Endothelial cell of hepatic sinusoid (primary cell): ENCODE measurements at regions not wholly inside any gene's neighbourhood (a gene's known extent, or its start where the extent isn't known, plus 50 kb on each side); places are given as distances from the start of the nearest gene placed in this dataset.
"Not testable (repeated sequence)": the region's sequence is repeated elsewhere in the genome, so short reads cannot be mapped to it uniquely, and the experiment has no call there.

Experiments
- in situ Hi-C: cut with HindIII; loops from 2 replicates; pipeline ENCODE4 v1.10.0; 2017; ENCODE audit warnings: low sequenced_read_pairs

DNA sequence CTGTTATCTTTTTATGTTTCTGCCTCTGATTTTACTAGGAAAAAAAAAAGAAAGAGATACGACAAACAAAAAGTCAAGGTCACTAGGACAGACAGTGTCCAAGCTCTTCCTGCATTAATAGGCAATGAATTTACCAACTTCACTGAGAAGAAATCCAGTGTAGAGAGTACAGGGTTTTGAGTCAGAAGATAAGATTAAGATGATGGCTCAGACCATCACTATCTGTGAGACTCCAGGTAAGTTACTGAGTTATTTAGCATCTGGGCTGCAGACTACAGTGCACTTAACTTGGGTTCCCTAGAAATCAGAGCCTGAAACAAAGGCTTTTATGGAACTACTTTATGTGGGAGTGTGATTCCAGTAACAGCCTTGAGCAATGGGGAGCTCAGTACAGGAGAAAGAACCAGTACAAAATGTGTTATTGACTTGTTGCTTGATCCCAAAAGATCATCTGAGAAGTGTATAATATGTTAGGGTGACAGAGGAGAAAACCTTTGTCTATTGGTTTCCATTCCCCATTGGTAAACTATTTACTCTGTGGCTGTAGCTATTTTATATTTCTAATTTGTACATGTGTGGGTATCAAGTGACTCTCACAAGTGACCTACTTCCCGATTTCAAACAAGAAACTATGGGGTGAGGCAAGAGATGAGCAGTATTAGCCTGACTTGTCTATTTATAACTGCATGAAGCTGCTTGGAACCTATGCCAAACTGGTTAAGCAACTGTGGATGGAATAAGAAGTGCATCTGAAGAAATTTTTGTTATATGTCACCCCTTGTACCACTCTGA lies 395.8 kb downstream of the RAB38 start:
- in situ Hi-C loops, result no loop called here

DNA sequence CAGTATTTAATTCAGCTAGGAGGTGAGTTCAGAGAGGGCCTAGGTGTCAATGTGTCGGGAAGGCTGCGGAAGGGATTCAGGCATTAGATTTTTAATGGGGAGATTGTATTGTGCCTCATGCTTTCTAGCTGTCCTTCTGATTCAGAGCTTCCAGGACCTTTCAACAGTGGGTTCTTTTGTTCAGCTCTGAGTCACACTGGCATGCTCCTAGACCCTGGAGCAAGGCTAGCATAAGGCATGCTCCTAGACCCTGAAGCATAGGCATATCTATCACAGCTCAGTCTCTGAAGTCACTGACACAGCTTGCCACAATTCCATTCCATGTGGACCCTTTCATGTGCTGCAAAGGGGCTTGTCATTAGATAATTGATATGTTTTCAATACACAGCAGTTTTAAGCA lies 396.9 kb downstream of the RAB38 start:
- in situ Hi-C loops, result no loop called here

DNA sequence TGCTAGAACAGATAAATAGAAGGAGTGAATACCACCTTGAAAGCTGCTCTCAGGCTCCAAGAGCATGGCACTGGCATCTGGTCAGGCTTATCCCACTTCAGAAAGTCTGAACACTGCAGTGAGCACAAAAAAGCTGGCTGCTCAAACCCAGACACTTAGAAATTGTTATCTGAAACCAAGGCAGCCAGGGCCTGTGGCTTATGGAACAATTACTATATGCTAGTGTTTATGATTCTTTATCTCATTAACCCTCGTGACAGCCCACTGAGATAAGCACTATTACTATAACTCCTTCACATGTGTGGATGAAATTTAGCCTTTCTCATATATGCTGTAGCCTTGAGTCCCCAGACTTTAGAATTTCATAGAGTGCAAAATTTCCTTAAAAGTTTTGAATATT lies 400.2 kb downstream of the RAB38 start:
- in situ Hi-C loops, result no loop called here

- in situ Hi-C loops, result no loop called here
Measured at GRCh38 chr11:87769661-87770060, 405.6 kb downstream of the RAB38 start.

DNA sequence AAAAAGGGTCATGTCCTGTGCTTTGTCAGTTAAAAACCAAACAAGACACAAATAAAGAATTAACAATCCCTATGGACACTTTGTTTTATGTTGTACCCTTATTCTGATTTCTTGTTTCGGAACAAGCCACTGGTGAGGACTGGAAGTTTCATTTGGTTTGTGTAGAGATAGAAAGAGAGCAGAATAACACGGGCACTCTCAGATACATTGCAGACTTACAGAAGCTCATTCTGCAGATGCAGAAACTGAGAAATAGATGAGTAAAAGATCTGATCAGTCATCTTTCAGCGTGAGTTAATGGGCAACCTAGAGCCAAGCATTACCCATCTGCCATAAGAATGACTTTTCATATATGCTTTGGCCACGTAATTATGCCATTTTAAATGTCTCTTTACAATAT lies 407.6 kb downstream of the RAB38 start:
- in situ Hi-C loops, result no loop called here

GRCh38 chr11:87764075-87764474 lies 411.2 kb downstream of the RAB38 start:
- in situ Hi-C loops, result not testable (repeated sequence)

GRCh38 chr11:87754685-87755084 lies 420.6 kb downstream of the RAB38 start:
- in situ Hi-C loops, result no loop called here

DNA sequence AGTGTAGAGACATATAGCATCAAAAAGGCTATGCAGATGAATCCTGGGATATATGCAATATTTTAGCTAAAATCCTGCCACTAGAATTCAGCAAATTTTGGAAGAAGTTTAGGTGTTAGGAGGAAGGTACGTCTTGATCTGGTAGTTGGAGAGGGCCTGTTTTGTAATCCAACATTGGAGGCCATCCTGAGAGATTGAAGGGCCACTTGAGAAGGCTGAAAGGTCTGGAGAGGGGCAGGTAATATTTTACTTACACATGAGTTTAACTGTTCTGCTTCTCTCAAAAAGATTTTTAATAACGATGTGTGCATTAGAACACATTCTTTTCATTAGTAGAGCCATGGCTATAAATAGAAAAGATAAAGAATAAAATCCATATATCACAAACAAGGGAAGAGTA lies 422.1 kb downstream of the RAB38 start:
- in situ Hi-C loops, result no loop called here

DNA sequence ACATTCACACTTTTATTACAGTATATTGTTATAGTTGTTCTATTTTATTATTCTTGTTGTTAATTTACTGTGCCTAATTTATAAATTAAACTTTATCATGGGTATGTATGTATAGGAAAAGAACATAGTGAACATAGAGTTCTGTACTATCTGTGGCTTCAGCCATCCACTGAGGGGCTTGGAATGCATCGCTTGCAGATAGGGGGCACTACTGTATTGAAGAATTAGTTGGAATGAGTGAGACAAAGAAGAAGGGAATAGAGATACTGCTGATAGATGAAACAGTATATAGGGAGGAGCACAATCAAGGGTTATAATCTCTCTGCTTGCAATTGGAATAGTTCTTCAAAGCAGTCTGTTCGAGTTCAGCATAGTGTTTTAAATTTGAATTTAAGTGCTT lies 432.2 kb downstream of the RAB38 start:
- in situ Hi-C loops, result no loop called here

DNA sequence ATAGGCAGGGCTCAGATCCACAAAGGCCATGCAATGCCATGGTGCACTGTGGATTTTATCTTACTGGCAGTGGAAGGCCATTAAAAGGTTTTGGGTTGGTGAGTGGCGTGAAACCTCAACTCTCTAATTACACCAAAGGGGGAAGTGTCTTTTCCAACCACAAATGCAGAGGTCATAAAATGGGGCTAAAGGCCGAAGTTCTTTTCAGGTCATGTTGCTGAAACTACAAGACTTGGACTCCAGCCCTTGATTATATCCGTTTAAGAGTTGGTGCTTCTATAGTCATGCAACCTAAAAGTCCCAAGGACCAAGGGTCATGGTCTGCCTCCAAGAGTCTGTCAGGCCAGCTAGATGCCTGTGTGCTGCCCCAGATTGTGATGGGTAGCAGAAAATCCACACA lies 434.3 kb downstream of the RAB38 start:
- in situ Hi-C loops, result no loop called here

DNA sequence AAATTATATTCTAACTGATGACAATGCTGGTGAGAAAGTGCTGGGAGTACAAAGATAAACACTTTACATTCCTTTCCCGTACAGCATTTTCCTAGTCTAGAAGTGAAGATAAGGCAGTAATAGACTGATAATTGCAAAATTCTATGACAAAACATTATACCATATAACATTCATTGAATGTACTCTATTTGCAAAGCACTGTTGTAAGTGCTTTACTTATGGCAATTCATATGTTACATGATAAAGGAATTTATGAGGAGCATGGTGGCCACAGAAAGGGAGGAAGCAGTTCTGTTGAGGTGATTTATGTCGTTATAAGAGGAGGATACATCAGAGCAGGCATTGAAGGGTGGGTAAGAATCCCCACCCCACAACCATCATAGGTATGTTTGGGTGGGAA lies 434.8 kb downstream of the RAB38 start:
- in situ Hi-C loops, result no loop called here

- in situ Hi-C loops, result no loop called here
Measured at GRCh38 chr11:87739766-87740165, 435.5 kb downstream of the RAB38 start.

DNA sequence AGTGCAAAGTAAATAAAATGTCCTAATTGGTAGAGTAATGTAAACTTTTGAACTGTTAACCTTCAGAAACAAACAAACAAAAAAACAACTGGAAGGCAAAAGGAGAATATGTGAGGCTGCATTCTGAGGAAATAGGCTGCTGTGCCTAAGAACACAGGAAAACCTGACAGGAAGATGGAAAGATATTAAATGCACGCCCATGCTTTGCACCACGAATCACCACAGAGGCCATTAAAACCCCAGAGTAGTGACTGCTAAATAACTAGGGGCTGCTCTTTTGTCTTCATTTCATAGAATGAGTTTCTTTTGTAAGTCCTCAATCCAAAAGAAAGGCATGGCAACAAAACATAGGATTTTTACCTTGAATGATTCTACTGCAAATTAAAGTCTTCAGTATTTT lies 436.0 kb downstream of the RAB38 start:
- in situ Hi-C loops, result no loop called here

- in situ Hi-C loops, result no loop called here
Measured at GRCh38 chr11:87736928-87737327, 438.3 kb downstream of the RAB38 start.

- in situ Hi-C loops, result no loop called here
Measured at GRCh38 chr11:87726506-87726905, 448.7 kb downstream of the RAB38 start.

DNA sequence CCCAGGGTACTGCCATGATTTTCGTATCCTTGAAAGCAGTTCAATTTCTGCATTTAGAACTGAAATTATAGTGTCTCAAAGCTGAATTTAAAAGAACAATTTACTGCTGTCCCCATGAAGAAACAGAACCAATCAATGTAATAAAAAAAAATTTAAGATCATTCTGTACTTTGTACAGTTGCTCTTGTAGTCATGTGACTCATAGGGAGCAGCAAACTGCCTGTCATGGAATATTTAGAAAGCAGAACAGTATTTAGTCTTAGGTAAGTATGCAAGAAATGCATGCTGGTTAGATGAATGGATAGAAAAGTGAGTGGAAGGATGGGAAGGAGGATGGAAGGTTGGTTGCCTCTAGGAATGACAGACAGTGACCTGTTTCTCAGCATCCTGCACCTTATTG lies 450.9 kb downstream of the RAB38 start:
- in situ Hi-C loops, result loop anchor here (5.0 kb wide), 1 partner anchor 57 kb away; no protein-coding TSS in a partner anchor

DNA sequence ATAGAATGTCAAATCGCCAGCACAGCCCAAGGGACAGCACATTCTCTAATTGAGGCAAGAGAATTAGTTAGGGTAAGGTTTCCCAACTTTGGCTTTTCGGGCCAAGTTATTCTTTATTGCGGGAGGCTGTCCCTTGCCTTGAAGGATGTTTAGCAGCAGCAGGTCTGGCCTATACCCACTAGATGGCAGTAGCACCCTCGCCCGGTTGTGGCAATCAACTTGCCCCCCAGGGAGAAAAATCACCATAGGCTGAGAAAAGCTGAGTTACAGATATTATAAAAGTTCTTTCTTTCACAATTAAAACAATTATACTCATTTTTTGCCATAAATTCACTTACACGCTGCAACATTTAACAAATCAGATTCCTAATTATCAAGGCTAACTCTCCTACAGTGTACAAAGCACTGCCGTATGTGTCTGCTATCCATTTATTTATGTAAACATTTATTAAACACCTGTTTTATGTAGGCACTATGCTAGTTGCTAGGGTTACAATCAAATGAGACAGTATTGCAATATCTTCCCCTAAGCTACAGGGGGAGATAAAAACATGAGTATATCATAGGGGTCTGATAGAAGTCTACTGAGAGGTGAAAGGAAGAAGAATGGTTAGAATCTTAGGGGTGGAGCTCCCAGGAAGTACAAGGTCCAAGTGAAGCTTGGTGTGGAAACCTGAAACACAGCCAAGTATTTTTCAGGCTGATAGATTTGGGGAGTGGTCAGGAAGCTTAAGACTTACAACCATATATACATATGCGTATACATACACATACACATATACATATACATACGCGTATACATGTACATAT lies 452.3 kb downstream of the RAB38 start:
- in situ Hi-C loops, result loop anchor here (5.0 kb wide), 1 partner anchor 56 kb away; no protein-coding TSS in a partner anchor

- in situ Hi-C loops, result loop anchor here (5.0 kb wide), 1 partner anchor 52 kb away; no protein-coding TSS in a partner anchor
Measured at GRCh38 chr11:87719326-87720073, 455.7 kb downstream of the RAB38 start.

GRCh38 chr11:87712802-87713202 lies 462.4 kb downstream of the RAB38 start:
- in situ Hi-C loops, result no loop called here

DNA sequence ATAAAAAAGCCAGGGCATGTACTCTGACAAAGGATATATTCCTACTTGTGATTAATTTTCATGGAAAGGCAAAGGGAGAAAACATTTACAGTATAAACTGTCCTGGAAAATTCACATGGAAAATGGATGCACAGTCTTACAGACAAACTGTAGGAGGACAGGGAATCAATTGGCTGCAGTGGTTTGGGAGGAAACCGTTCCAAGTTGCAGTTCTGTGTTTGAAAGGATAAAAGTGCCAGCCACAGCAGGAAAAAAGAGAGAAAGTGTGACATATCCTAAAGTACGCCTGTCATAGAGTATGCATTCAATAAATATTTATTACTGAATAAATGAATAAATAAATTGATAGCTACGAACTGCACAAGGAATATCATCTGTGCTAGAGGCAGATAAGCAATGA lies 462.9 kb downstream of the RAB38 start:
- in situ Hi-C loops, result no loop called here

- in situ Hi-C loops, result not testable (repeated sequence)
Measured at GRCh38 chr11:87703589-87703988, 471.7 kb downstream of the RAB38 start.
